Peyer's patch (tissue), 4 donors: ENCODE measurements at regions not wholly inside any gene's neighbourhood (a gene's known extent, or its start where the extent isn't known, plus 50 kb on each side); places are given as distances from the start of the nearest gene placed in this dataset.

ENCODE experiments used
- POLR2A ChIP-seq, 2 donors: fragments of 450-650 bp; IDR thresholded peaks; one replicate each; pipeline ENCODE4 v1.5.1; 2017; ENCODE audit warnings: antibody characterized with exemption in 2 of 2, mild to moderate bottlenecking in 2 of 2, moderate library complexity in 2 of 2
- TF ChIP-seq, protein P1 (sequence below), 6 experiments: fragments of 450-650 bp in 4 of 6; fragments of 200-600 bp in 2 of 6; sonication (generic) in 1 of 6; IDR thresholded peaks; one replicate each; pipeline ENCODE4 v1.5.1; 2017 to 2019; ENCODE audit warnings: antibody characterized with exemption in 6 of 6, mild to moderate bottlenecking in 3 of 6, moderate library complexity in 1 of 6

DNA sequence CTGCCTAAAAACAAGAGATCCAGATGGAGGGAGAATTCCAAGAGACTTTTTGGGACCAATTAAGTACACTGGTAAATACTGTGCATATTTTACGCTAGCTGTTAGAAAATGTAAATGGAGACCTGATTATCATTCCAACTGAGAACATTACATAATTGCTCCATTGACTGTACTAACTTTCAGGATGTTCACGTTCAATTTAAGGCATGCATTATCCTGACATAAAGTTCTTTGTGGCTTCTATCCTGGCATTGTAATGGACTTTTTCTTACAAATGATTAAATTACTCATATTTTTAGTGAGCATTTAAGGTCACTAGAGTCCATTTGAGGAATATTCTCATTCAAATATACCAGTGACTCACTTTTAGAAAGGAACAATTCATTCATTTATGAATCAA lies 883.3 kb upstream of the TMPRSS15 start:
- TF ChIP-seq, protein P1, sequence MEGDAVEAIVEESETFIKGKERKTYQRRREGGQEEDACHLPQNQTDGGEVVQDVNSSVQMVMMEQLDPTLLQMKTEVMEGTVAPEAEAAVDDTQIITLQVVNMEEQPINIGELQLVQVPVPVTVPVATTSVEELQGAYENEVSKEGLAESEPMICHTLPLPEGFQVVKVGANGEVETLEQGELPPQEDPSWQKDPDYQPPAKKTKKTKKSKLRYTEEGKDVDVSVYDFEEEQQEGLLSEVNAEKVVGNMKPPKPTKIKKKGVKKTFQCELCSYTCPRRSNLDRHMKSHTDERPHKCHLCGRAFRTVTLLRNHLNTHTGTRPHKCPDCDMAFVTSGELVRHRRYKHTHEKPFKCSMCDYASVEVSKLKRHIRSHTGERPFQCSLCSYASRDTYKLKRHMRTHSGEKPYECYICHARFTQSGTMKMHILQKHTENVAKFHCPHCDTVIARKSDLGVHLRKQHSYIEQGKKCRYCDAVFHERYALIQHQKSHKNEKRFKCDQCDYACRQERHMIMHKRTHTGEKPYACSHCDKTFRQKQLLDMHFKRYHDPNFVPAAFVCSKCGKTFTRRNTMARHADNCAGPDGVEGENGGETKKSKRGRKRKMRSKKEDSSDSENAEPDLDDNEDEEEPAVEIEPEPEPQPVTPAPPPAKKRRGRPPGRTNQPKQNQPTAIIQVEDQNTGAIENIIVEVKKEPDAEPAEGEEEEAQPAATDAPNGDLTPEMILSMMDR (IDR thresholded peaks at IDR 0.05), result no peak
- no peak for TF ChIP-seq POLR2A (IDR thresholded peaks at IDR 0.05)
